IMR-90 (cell line): ENCODE measurements at regions not wholly inside any gene's neighbourhood (a gene's known extent, or its start where the extent isn't known, plus 50 kb on each side); places are given as distances from the start of the nearest gene placed in this dataset.

ENCODE experiments used
- ATAC-seq: fragments of 200-7000 bp; cut with Tn5 transposase; 2 replicates; pipeline ENCODE4 v1.9.1; 2020; ENCODE audit warnings: low read depth, mild to moderate bottlenecking, moderate library complexity
- BruUV-seq: library from RNA; stranded (reverse); fragments of 400-500 nt; replicated peaks from 2 replicates; lab custom pipeline; 2021; lab: Mats Ljungman, UMichigan
- CTCF ChIA-PET: fragments of 300-600 bp; formaldehyde crosslinking; extraction: SDS; loops from one replicate; lab custom pipeline; 2021; ENCODE audit warnings: antibody characterized with exemption; lab: Yijun Ruan, JAX
- POLR2A ChIA-PET: fragments of 300-600 bp; sonication (Branson Sonifier 250); formaldehyde crosslinking; loops from one replicate; lab custom pipeline; 2022; ENCODE audit warnings: antibody characterized with exemption; ENCODE audit not compliant: unreplicated experiment; lab: Charles Lee
- DNase-seq: peaks from one replicate; pipeline ENCODE4 v3.0.0; 2013
- H2AFZ ChIP-seq: replicated peaks from 2 replicates; pipeline ENCODE3; 2013; ENCODE audit warnings: low read length, mild to moderate bottlenecking; ENCODE audit not compliant: poor library complexity
- H2AK5ac ChIP-seq: 2 replicates; pipeline ENCODE4 v1.6.1; 2013; ENCODE audit warnings: low read depth, low read length, inconsistent platforms
- H2AK9ac ChIP-seq: replicated peaks from 2 replicates; pipeline ENCODE3; 2013; ENCODE audit warnings: mild to moderate bottlenecking, low read depth, low read length, moderate library complexity; ENCODE audit not compliant: poor library complexity
- H2BK120ac ChIP-seq: 2 replicates; pipeline ENCODE4 v1.6.1; 2013; ENCODE audit warnings: low read depth, low read length, inconsistent platforms
- H2BK15ac ChIP-seq: 3 replicates; pipeline ENCODE4 v1.6.1; 2013; ENCODE audit warnings: low read depth, low read length, inconsistent platforms
- H2BK20ac ChIP-seq: 2 replicates; pipeline ENCODE4 v1.6.1; 2013; ENCODE audit warnings: low read depth, mild to moderate bottlenecking, inconsistent platforms, low read length, moderate library complexity
- H2BK5ac ChIP-seq: 2 replicates; pipeline ENCODE4 v1.6.1; 2013; ENCODE audit warnings: mild to moderate bottlenecking, low read depth, low read length, inconsistent platforms; ENCODE audit not compliant: poor library complexity, severe bottlenecking
- H3K14ac ChIP-seq: replicated peaks from 2 replicates; pipeline ENCODE4 v1.6.1; 2013; ENCODE audit warnings: low read depth, low read length, inconsistent platforms
- H3K18ac ChIP-seq: 2 replicates; pipeline ENCODE4 v1.6.1; 2013; ENCODE audit warnings: low read depth, low read length, control low read depth
- H3K23ac ChIP-seq: 2 replicates; pipeline ENCODE4 v1.6.1; 2013; ENCODE audit warnings: low read depth, low read length, inconsistent platforms
- H3K27ac ChIP-seq: 2 replicates; pipeline ENCODE4 v1.5.1; 2013; ENCODE audit warnings: mild to moderate bottlenecking, control low read depth, low read length; ENCODE audit not compliant: insufficient read depth
- H3K27me3 ChIP-seq: 2 replicates; pipeline ENCODE4 v1.6.1; 2013; ENCODE audit warnings: low read length; ENCODE audit not compliant: control insufficient read depth, insufficient read depth
- H3K36me3 ChIP-seq: 2 replicates; pipeline ENCODE4 v1.6.1; 2013; ENCODE audit warnings: low read length, mixed read lengths; ENCODE audit not compliant: control insufficient read depth, insufficient read depth
- H3K4ac ChIP-seq: 2 replicates; pipeline ENCODE4 v1.6.1; 2013; ENCODE audit warnings: low read depth, low read length, inconsistent platforms
- H3K4me1 ChIP-seq: 2 replicates; pipeline ENCODE4 v1.6.1; 2013; ENCODE audit warnings: low read length, mixed read lengths; ENCODE audit not compliant: control insufficient read depth, insufficient read depth
- H3K4me2 ChIP-seq: 2 replicates; pipeline ENCODE4 v1.6.1; 2013; ENCODE audit warnings: low read depth, mild to moderate bottlenecking, control low read depth, low read length, moderate library complexity
- H3K4me3 ChIP-seq: 2 replicates; pipeline ENCODE4 v1.5.1; 2013; ENCODE audit warnings: low read depth, mild to moderate bottlenecking, control low read depth, low read length, moderate library complexity; ENCODE audit not compliant: insufficient read depth
- H3K56ac ChIP-seq: 2 replicates; pipeline ENCODE4 v1.6.1; 2013; ENCODE audit warnings: low read length, inconsistent platforms; ENCODE audit not compliant: insufficient read depth; ENCODE audit errors: extremely low read depth
- H3K79me1 ChIP-seq, 2 experiments: 2 replicates each; pipeline ENCODE4 v1.6.1; 2013; ENCODE audit warnings: low read length in 2 of 2, inconsistent platforms in 1 of 2, low read depth in 1 of 2
- H3K9ac ChIP-seq: 2 replicates; pipeline ENCODE4 v1.6.1; 2013; ENCODE audit warnings: low read depth, low read length, control low read depth
- H3K9me1 ChIP-seq: 2 replicates; pipeline ENCODE4 v1.6.1; 2013; ENCODE audit warnings: low read length, inconsistent platforms; ENCODE audit not compliant: insufficient read depth
- H3K9me3 ChIP-seq: 2 replicates; pipeline ENCODE4 v1.6.1; 2013; ENCODE audit warnings: low read length; ENCODE audit not compliant: control insufficient read depth, insufficient read depth
- H4K20me1 ChIP-seq: 2 replicates; pipeline ENCODE4 v1.6.1; 2013; ENCODE audit warnings: low read length, inconsistent platforms; ENCODE audit not compliant: insufficient read depth
- H4K5ac ChIP-seq: 2 replicates; pipeline ENCODE4 v1.6.1; 2013; ENCODE audit warnings: mild to moderate bottlenecking, low read depth, low read length, control low read depth
- H4K8ac ChIP-seq, 2 experiments: 2 replicates each; pipeline ENCODE4 v1.6.1; 2013; ENCODE audit warnings: low read depth in 2 of 2, low read length in 2 of 2, control low read depth in 1 of 2, inconsistent platforms in 1 of 2
- H4K91ac ChIP-seq: 2 replicates; pipeline ENCODE4 v1.6.1; 2013; ENCODE audit warnings: low read depth, low read length, inconsistent platforms; ENCODE audit not compliant: insufficient read depth
- BHLHE40 ChIP-seq: fragments of 150-350 bp; IDR thresholded peaks from 2 replicates; pipeline ENCODE4 v1.6.1; 2016; ENCODE audit warnings: mild to moderate bottlenecking, low read depth, low read length
- CEBPB ChIP-seq: IDR thresholded peaks from 2 replicates; pipeline ENCODE4 v1.6.1; 2012; ENCODE audit warnings: low read depth, low read length, improper control_type of control experiment
- CHD1 ChIP-seq: IDR thresholded peaks from 2 replicates; pipeline ENCODE4 v1.6.1; 2012; ENCODE audit warnings: low read depth, low read length, improper control_type of control experiment
- FOS ChIP-seq: fragments of 150-350 bp; IDR thresholded peaks from 2 replicates; pipeline ENCODE4 v1.6.1; 2016; ENCODE audit warnings: low read depth, low read length
- MAFK ChIP-seq: IDR thresholded peaks from 2 replicates; pipeline ENCODE4 v1.6.1; 2012; ENCODE audit warnings: low read depth, low read length, improper control_type of control experiment
- MAZ ChIP-seq: IDR thresholded peaks from 2 replicates; pipeline ENCODE4 v1.6.1; 2012; ENCODE audit warnings: low read depth, mild to moderate bottlenecking, low read length, improper control_type of control experiment, moderate library complexity, borderline replicate concordance
- MXI1 ChIP-seq: IDR thresholded peaks from 2 replicates; pipeline ENCODE4 v1.6.1; 2012; ENCODE audit warnings: low read depth, mild to moderate bottlenecking, low read length, moderate library complexity, borderline replicate concordance
- NFE2L2 ChIP-seq: fragments of 150-350 bp; IDR thresholded peaks from 2 replicates; pipeline ENCODE4 v1.6.1; 2016; ENCODE audit warnings: low read depth, mild to moderate bottlenecking, low read length
- POLR2A ChIP-seq: IDR thresholded peaks from 2 replicates; pipeline ENCODE4 v1.6.1; 2012; ENCODE audit warnings: mild to moderate bottlenecking, low read depth, low read length
- RAD21 ChIP-seq: IDR thresholded peaks from 2 replicates; pipeline ENCODE4 v1.6.1; 2012; ENCODE audit warnings: low read length, improper control_type of control experiment
- RCOR1 ChIP-seq: IDR thresholded peaks from 2 replicates; pipeline ENCODE4 v1.6.1; 2012; ENCODE audit warnings: mild to moderate bottlenecking, low read length, improper control_type of control experiment; ENCODE audit not compliant: insufficient replicate concordance
- RFX5 ChIP-seq: IDR thresholded peaks from 2 replicates; pipeline ENCODE4 v1.8.0; 2012; ENCODE audit warnings: low read depth, mild to moderate bottlenecking, low read length, moderate library complexity
- SMC3 ChIP-seq: fragments of 150-350 bp; IDR thresholded peaks from 2 replicates; pipeline ENCODE4 v1.6.1; 2016; ENCODE audit warnings: low read depth, mild to moderate bottlenecking, antibody characterized with exemption, low read length, moderate library complexity
- USF2 ChIP-seq: fragments of 150-350 bp; IDR thresholded peaks from 2 replicates; pipeline ENCODE4 v1.6.1; 2017; ENCODE audit warnings: mild to moderate bottlenecking, antibody characterized with exemption, low read length, low read depth
- WGBS, 2 experiments: methylation state at CpG; one replicate each; pipeline versions ENCODE4 v1.1.5 to v1.1.7; 2013; ENCODE audit warnings: missing lambda C conversion rate in 2 of 2; ENCODE audit not compliant: insufficient read length in 1 of 2; ENCODE audit errors: extremely low coverage in 2 of 2; 5-methylcytosine and 5-hydroxymethylcytosine counted together
- dilution Hi-C: fragments of 300-500 bp; cut with HindIII; formaldehyde crosslinking; loops from one replicate; pipeline ENCODE4 v1.14.3; 2018; ENCODE audit warnings: low sequenced_read_pairs; ENCODE audit not compliant: unreplicated experiment
- in situ Hi-C: fragments of 300-500 bp; cut with MboI; formaldehyde crosslinking; loops from 3 replicates; pipeline ENCODE4 v1.14.3; 2019; ENCODE audit warnings: low sequenced_read_pairs, inconsistent platforms, mixed read lengths
- intact Hi-C: fragments of 100-400 bp; cut with micrococcal nuclease; formaldehyde crosslinking; loops from 2 replicates; pipeline ENCODE4 v1.10.0; 2022
- TF ChIP-seq, protein P1 (sequence below): conservative IDR thresholded peaks from 2 replicates; pipeline ENCODE4 v1.5.1; 2012; ENCODE audit warnings: mild to moderate bottlenecking, low read depth, low read length, improper control_type of control experiment
- TF ChIP-seq, protein P2 (sequence below): fragments of 150-350 bp; IDR thresholded peaks from 2 replicates; pipeline ENCODE4 v1.6.1; 2016; ENCODE audit warnings: low read depth, mild to moderate bottlenecking, low read length, moderate library complexity, borderline replicate concordance

- no peak overlapping the region for H4K8ac ChIP-seq
- H3K27me3 ChIP-seq, result no peaks in the 10 kb centered on the region
- no CpG with 5 or more reads among the region's 7 CpGs for WGBS, 2 experiments
- no peak overlapping the region for H3K4me2 ChIP-seq
- CTCF ChIA-PET, result no interaction called here
- H3K27ac ChIP-seq, result no peak overlapping the region
- no peak overlapping the region for H2AK9ac ChIP-seq
- POLR2A ChIA-PET, result no interaction called here
- no peaks in the 10 kb centered on the region for H3K36me3 ChIP-seq
- no peak overlapping the region for H2AK5ac ChIP-seq
- BruUV-seq, result no TSS peak
- no peaks in the 10 kb centered on the region for H3K4me1 ChIP-seq
- no peak overlapping the region for H3K23ac ChIP-seq
- no peaks in the 10 kb centered on the region for H4K20me1 ChIP-seq
- no peak overlapping the region for H2AFZ ChIP-seq
- dilution Hi-C loops (no loop called here), in situ Hi-C loops (no loop called here), intact Hi-C loops (no loop called here)
- H3K9me1 ChIP-seq, result no peaks in the 10 kb centered on the region
- no peak overlapping the region for H3K14ac ChIP-seq
- H3K18ac ChIP-seq, result no peak overlapping the region
- no peak for DNase-seq
- no peak overlapping the region for H2BK5ac ChIP-seq
- peaks cover 33% of the 10 kb centered on the region for H3K9me3 ChIP-seq
- TF ChIP-seq MAFK (no peak), BHLHE40 (no peak), RAD21 (no peak), CHD1 (no peak), POLR2A (no peak), MAZ (no peak), USF2 (no peak), SMC3 (no peak), RCOR1 (no peak), CEBPB (no peak), NFE2L2 (no peak), RFX5 (no peak), MXI1 (no peak), FOS (no peak)
- TF ChIP-seq, protein P1, sequence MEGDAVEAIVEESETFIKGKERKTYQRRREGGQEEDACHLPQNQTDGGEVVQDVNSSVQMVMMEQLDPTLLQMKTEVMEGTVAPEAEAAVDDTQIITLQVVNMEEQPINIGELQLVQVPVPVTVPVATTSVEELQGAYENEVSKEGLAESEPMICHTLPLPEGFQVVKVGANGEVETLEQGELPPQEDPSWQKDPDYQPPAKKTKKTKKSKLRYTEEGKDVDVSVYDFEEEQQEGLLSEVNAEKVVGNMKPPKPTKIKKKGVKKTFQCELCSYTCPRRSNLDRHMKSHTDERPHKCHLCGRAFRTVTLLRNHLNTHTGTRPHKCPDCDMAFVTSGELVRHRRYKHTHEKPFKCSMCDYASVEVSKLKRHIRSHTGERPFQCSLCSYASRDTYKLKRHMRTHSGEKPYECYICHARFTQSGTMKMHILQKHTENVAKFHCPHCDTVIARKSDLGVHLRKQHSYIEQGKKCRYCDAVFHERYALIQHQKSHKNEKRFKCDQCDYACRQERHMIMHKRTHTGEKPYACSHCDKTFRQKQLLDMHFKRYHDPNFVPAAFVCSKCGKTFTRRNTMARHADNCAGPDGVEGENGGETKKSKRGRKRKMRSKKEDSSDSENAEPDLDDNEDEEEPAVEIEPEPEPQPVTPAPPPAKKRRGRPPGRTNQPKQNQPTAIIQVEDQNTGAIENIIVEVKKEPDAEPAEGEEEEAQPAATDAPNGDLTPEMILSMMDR, result no peak
- TF ChIP-seq, protein P2, sequence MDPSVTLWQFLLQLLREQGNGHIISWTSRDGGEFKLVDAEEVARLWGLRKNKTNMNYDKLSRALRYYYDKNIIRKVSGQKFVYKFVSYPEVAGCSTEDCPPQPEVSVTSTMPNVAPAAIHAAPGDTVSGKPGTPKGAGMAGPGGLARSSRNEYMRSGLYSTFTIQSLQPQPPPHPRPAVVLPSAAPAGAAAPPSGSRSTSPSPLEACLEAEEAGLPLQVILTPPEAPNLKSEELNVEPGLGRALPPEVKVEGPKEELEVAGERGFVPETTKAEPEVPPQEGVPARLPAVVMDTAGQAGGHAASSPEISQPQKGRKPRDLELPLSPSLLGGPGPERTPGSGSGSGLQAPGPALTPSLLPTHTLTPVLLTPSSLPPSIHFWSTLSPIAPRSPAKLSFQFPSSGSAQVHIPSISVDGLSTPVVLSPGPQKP, result no peak
- H2BK120ac ChIP-seq, result no peak overlapping the region
- no peak overlapping the region for H2BK20ac ChIP-seq
- no peak overlapping the region for H4K5ac ChIP-seq
- no peak overlapping the region for H3K4ac ChIP-seq
- no peak overlapping the region for H3K56ac ChIP-seq
- H4K91ac ChIP-seq, result no peak overlapping the region
- H3K9ac ChIP-seq, result no peak overlapping the region
- no peak overlapping the region for H3K4me3 ChIP-seq
- no peaks in the 10 kb centered on the region for H3K79me1 ChIP-seq
- H2BK15ac ChIP-seq, result no peak overlapping the region
- ATAC-seq, result no peak
Observed at GRCh38 chr18:78424403-78425018, 555.1 kb upstream of the SALL3 start.
